ENCODE measurements at regions not wholly inside any gene's neighbourhood (a gene's known extent, or its start where the extent isn't known, plus 50 kb on each side); places are given as distances from the start of the nearest gene placed in this dataset.

DNA sequence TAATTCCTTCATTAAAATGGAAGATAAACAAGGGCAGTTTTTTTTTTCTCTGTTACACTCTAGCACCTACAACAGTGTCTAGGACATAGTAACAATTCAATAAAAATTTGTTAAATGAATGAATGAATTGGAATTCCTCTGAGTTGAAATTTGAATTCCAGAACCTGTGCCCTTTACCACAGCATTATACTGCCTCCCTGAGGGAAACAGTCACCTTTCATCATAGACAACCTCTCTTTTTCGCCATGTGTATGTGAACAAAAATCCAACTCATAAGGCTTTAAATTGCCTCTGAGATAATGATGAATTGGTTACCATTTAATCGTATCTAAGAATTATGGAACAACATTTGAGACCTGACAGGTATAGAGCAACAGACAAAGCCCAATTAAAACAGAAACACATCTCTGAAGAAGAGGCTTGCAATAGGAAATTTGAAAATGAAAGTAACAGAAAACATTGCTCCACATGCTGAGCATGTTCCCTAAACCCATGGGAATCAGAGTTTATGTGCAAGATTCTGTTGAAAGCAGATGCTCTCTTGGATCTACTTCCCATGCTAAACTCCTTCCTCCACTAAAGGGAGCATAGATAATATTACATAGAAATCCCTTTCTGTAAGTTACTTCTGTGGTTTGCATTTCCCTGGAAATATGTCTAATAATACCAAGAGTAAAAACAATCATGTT, 657.8 kb downstream of the GALC start:
- Histone ChIP-seq H3F3A (ENCODE audit: insufficient read depth, low read length) (no peaks in the 10 kb centered on the region), H3K27me3 (replicated peaks; ENCODE audit: insufficient read depth, low read length) (no peaks in the 10 kb centered on the region), H3K4me3 (ENCODE audit: low read length) (no peak overlapping the region), H3K9me2 (replicated peaks; ENCODE audit: insufficient read depth, low read length) (no peaks in the 10 kb centered on the region), H3K9ac (ENCODE audit: low read length) (no peak overlapping the region), H4K20me1 (ENCODE audit: insufficient read depth, low read length) (no peaks in the 10 kb centered on the region), H3K4me2 (ENCODE audit: low read depth, low read length) (no peak overlapping the region; the same call in none of the 2 replicates), H3K27ac (ENCODE audit: low read length) (no peak overlapping the region), H2AFZ (ENCODE audit: low read length) (peak overlapping the region; percentile 38; the same call in 1 of the 2 replicates), H3K9me3 (replicated peaks; ENCODE audit: insufficient read depth, low read length) (no peaks in the 10 kb centered on the region), H3K4me1 (ENCODE audit: low read length) (no peaks in the 10 kb centered on the region), H3K79me2 (ENCODE audit: low read length) (no peaks in the 10 kb centered on the region), H3K36me3 (replicated peaks; ENCODE audit: insufficient read depth, low read length) (no peaks in the 10 kb centered on the region)
- TF ChIP-seq EZH2phosphoT487 (IDR thresholded peaks at IDR 0.05; ENCODE audit: low read length): no peak
- TF ChIP-seq EZH2 (optimal IDR thresholded peaks at IDR 0.05; ENCODE audit: low read depth, low read length): no peak
- TF ChIP-seq, protein P1, sequence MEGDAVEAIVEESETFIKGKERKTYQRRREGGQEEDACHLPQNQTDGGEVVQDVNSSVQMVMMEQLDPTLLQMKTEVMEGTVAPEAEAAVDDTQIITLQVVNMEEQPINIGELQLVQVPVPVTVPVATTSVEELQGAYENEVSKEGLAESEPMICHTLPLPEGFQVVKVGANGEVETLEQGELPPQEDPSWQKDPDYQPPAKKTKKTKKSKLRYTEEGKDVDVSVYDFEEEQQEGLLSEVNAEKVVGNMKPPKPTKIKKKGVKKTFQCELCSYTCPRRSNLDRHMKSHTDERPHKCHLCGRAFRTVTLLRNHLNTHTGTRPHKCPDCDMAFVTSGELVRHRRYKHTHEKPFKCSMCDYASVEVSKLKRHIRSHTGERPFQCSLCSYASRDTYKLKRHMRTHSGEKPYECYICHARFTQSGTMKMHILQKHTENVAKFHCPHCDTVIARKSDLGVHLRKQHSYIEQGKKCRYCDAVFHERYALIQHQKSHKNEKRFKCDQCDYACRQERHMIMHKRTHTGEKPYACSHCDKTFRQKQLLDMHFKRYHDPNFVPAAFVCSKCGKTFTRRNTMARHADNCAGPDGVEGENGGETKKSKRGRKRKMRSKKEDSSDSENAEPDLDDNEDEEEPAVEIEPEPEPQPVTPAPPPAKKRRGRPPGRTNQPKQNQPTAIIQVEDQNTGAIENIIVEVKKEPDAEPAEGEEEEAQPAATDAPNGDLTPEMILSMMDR (IDR thresholded peaks at IDR 0.05; ENCODE audit: low read length): peak; percentile 23
- DNase-seq: no peak

DNA sequence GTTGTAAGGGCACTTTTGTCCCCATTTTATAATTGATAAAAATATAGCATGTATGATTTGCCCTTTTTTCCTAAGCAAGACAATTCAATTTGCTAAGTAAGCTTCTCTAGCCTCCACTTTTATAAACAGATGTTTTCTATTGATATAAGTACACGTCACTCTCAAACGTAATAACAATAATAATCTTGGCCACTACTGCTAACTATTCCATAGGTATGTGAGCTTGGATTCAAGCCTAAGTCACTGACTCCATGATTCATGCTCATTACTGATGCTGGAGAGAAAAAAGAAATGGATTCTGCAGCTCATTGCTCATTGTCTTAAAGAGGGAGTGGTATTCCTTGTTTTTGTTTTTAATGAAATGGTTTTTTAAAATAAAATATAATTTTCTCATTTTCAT, 661.0 kb downstream of the GALC start:
- Histone ChIP-seq H3K27ac (ENCODE audit: low read length) (no peak overlapping the region), H3K79me2 (ENCODE audit: low read length) (no peaks in the 10 kb centered on the region), H3F3A (ENCODE audit: insufficient read depth, low read length) (no peaks in the 10 kb centered on the region), H3K9me2 (replicated peaks; ENCODE audit: insufficient read depth, low read length) (no peaks in the 10 kb centered on the region), H3K27me3 (replicated peaks; ENCODE audit: insufficient read depth, low read length) (no peaks in the 10 kb centered on the region), H2AFZ (ENCODE audit: low read length) (no peak overlapping the region), H3K4me1 (ENCODE audit: low read length) (no peaks in the 10 kb centered on the region), H3K9ac (ENCODE audit: low read length) (no peak overlapping the region), H3K9me3 (replicated peaks; ENCODE audit: insufficient read depth, low read length) (no peaks in the 10 kb centered on the region), H3K4me2 (ENCODE audit: low read depth, low read length) (no peak overlapping the region), H3K36me3 (replicated peaks; ENCODE audit: insufficient read depth, low read length) (no peaks in the 10 kb centered on the region), H4K20me1 (ENCODE audit: insufficient read depth, low read length) (no peaks in the 10 kb centered on the region), H3K4me3 (ENCODE audit: low read length) (no peak overlapping the region)
- DNase-seq: no peak
- TF ChIP-seq EZH2 (optimal IDR thresholded peaks at IDR 0.05; ENCODE audit: low read depth, low read length): no peak
- TF ChIP-seq, protein P1 (IDR thresholded peaks at IDR 0.05; ENCODE audit: low read length): no peak
- no peak for TF ChIP-seq EZH2phosphoT487 (IDR thresholded peaks at IDR 0.05; ENCODE audit: low read length)

DNA sequence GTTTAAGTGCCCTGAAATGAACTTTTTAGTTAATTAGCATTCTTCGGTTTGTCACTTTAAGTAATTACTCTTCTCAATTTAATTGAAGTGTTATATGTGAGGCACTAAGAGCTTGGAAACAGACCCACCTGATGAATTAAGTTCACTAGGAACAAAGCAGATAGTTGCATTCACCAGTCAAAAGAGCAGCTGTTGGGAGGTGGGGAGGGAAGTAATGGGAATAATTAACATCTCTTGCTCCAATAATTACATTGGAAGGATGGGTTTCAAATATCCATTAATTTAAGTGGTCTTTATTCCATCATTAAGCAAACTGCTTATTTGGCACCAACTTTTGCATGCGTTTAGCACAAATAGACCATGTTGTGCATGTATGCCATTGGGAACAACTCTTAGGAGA, 667.2 kb downstream of the GALC start:
- Histone ChIP-seq H3K4me1 (ENCODE audit: low read length) (no peaks in the 10 kb centered on the region), H3K36me3 (replicated peaks; ENCODE audit: insufficient read depth, low read length) (no peaks in the 10 kb centered on the region), H3K4me2 (ENCODE audit: low read depth, low read length) (no peak overlapping the region), H3K9me3 (replicated peaks; ENCODE audit: insufficient read depth, low read length) (no peaks in the 10 kb centered on the region), H3K79me2 (ENCODE audit: low read length) (no peaks in the 10 kb centered on the region), H3K9ac (ENCODE audit: low read length) (no peak overlapping the region), H4K20me1 (ENCODE audit: insufficient read depth, low read length) (no peaks in the 10 kb centered on the region), H3K4me3 (ENCODE audit: low read length) (no peak overlapping the region), H3K27me3 (replicated peaks; ENCODE audit: insufficient read depth, low read length) (no peaks in the 10 kb centered on the region), H2AFZ (ENCODE audit: low read length) (no peak overlapping the region), H3K27ac (ENCODE audit: low read length) (no peak overlapping the region), H3K9me2 (replicated peaks; ENCODE audit: insufficient read depth, low read length) (no peaks in the 10 kb centered on the region), H3F3A (ENCODE audit: insufficient read depth, low read length) (no peaks in the 10 kb centered on the region)
- no peak for DNase-seq
- TF ChIP-seq, protein P1 (IDR thresholded peaks at IDR 0.05; ENCODE audit: low read length): no peak
- TF ChIP-seq EZH2 (optimal IDR thresholded peaks at IDR 0.05; ENCODE audit: low read depth, low read length) (no peak), EZH2phosphoT487 (IDR thresholded peaks at IDR 0.05; ENCODE audit: low read length) (no peak)
